ENCODE measurements at regions not wholly inside any gene's neighbourhood (a gene's known extent, or its start where the extent isn't known, plus 50 kb on each side); places are given as distances from the start of the nearest gene placed in this dataset.

DNA sequence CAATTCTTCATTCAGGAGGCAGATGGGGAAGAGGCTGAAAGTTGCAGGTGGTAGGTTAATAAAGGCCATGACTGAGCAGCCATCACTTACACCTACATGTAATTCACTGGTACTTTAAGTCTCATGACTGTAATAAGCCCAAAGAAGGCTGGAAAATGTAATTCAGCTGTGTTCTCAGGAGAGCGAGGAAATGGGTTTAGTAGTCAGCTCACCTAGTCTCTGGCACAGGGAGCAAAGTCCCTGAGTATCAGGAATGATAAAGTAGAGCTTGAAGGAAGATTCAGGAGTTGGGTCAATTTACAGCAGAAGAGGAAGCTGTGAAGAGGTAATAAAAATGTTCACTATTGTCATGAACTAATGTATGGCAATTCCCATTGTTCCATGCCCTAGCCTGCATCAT lies 393.4 kb upstream of the KAZN start:
- no peak overlapping the region for H3K4me3 Mint-ChIP-seq
- ChIA-PET CTCF (no interaction called here), POLR2A (no interaction called here)
- TF ChIP-seq, protein P1, sequence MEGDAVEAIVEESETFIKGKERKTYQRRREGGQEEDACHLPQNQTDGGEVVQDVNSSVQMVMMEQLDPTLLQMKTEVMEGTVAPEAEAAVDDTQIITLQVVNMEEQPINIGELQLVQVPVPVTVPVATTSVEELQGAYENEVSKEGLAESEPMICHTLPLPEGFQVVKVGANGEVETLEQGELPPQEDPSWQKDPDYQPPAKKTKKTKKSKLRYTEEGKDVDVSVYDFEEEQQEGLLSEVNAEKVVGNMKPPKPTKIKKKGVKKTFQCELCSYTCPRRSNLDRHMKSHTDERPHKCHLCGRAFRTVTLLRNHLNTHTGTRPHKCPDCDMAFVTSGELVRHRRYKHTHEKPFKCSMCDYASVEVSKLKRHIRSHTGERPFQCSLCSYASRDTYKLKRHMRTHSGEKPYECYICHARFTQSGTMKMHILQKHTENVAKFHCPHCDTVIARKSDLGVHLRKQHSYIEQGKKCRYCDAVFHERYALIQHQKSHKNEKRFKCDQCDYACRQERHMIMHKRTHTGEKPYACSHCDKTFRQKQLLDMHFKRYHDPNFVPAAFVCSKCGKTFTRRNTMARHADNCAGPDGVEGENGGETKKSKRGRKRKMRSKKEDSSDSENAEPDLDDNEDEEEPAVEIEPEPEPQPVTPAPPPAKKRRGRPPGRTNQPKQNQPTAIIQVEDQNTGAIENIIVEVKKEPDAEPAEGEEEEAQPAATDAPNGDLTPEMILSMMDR (IDR thresholded peaks at IDR 0.05), result no peak
- TF ChIP-seq EZH2 (IDR thresholded peaks at IDR 0.05; ENCODE audit: borderline replicate concordance, insufficient read depth, low read depth, low read length, poor library complexity, severe bottlenecking), result no peak
- no peaks in the 10 kb centered on the region for H3K4me1 Mint-ChIP-seq
- Histone ChIP-seq H3K4me3 (ENCODE audit: control extremely low read depth in 1 of 5, extremely low read depth in 1 of 5, insufficient read depth in 1 of 5, low read depth in 2 of 5, low read length in 4 of 5) (no peak overlapping the region), H3K4me1 (ENCODE audit: control insufficient read depth in 2 of 2, insufficient read depth in 2 of 2, low read length in 2 of 2) (no peaks in the 10 kb centered on the region), H3K36me3 (replicated peaks in 1 of 2; ENCODE audit: control extremely low read depth in 1 of 2, control insufficient read depth in 1 of 2, extremely low read depth in 1 of 2, insufficient read depth in 2 of 2, low read length in 1 of 2) (no peaks in the 10 kb centered on the region), H3K4me2 (replicated peaks; ENCODE audit: low read depth, low read length, poor library complexity, severe bottlenecking) (no peak overlapping the region), H3K9ac (ENCODE audit: low read length) (no peak overlapping the region), H3K27ac (ENCODE audit: low read length in 2 of 2) (no peak overlapping the region), H2AFZ (ENCODE audit: insufficient read depth, low read depth, low read length, poor library complexity, severe bottlenecking) (no peak overlapping the region), H3K79me2 (ENCODE audit: control insufficient read depth, insufficient read depth, low read length) (no peaks in the 10 kb centered on the region), H4K20me1 (ENCODE audit: control insufficient read depth, insufficient read depth, low read length, poor library complexity, severe bottlenecking) (no peaks in the 10 kb centered on the region), H3K9me3 (ENCODE audit: control extremely low read depth in 1 of 3, control insufficient read depth in 2 of 3, insufficient read depth in 1 of 3, low read length in 2 of 3) (peaks cover 0 to 3% (median 0%) of the 10 kb centered on the region in 3 donors), H3K27me3 (replicated peaks in 1 of 4; ENCODE audit: control extremely low read depth in 1 of 4, control insufficient read depth in 3 of 4, insufficient read depth in 4 of 4, low read length in 3 of 4) (no peaks in the 10 kb centered on the region)
- DNase-seq (no peak), ATAC-seq (ENCODE audit: low read depth) (no peak)
- H3K9me3 Mint-ChIP-seq (ENCODE audit: insufficient read depth), result no peaks in the 10 kb centered on the region
- intact Hi-C loops (cut with micrococcal nuclease), result no loop called here
- H3K27ac Mint-ChIP-seq, result no peak overlapping the region
- H3K27me3 Mint-ChIP-seq, result peaks cover 8% of the 10 kb centered on the region
- WGBS (ENCODE audit: insufficient coverage), result 100% methylated on average over 1 of the region's 1 CpG

- H2AFZ ChIP-seq (ENCODE audit: insufficient read depth, low read depth, low read length, poor library complexity, severe bottlenecking), result no peak overlapping the region
- no peak for DNase-seq
- no peak overlapping the region for H3K4me2 ChIP-seq (replicated peaks; ENCODE audit: low read depth, low read length, poor library complexity, severe bottlenecking)
- ATAC-seq (ENCODE audit: low read depth), result no peak
- no peaks in the 10 kb centered on the region for H3K4me1 ChIP-seq (ENCODE audit: control insufficient read depth in 2 of 2, insufficient read depth in 2 of 2, low read length in 2 of 2)
- Mint-ChIP-seq H3K27ac (no peak overlapping the region), H3K4me1 (no peaks in the 10 kb centered on the region), H3K9me3 (ENCODE audit: insufficient read depth) (peaks cover 3% of the 10 kb centered on the region), H3K4me3 (no peak overlapping the region), H3K27me3 (peaks cover 8% of the 10 kb centered on the region)
- no peaks in the 10 kb centered on the region for H3K79me2 ChIP-seq (ENCODE audit: control insufficient read depth, insufficient read depth, low read length)
- no peak overlapping the region for H3K9ac ChIP-seq (ENCODE audit: low read length)
- ChIA-PET POLR2A (no interaction called here), CTCF (no interaction called here)
- H3K4me3 ChIP-seq (ENCODE audit: control extremely low read depth in 1 of 5, extremely low read depth in 1 of 5, insufficient read depth in 1 of 5, low read depth in 2 of 5, low read length in 4 of 5), result no peak overlapping the region
- peaks cover 2 to 7% (median 3%) of the 10 kb centered on the region in 3 donors for H3K9me3 ChIP-seq (ENCODE audit: control extremely low read depth in 1 of 3, control insufficient read depth in 2 of 3, insufficient read depth in 1 of 3, low read length in 2 of 3)
- TF ChIP-seq, protein P1 (IDR thresholded peaks at IDR 0.05), result no peak
- no peak for TF ChIP-seq EZH2 (IDR thresholded peaks at IDR 0.05; ENCODE audit: borderline replicate concordance, insufficient read depth, low read depth, low read length, poor library complexity, severe bottlenecking)
- H3K27ac ChIP-seq (ENCODE audit: low read length in 2 of 2), result no peak overlapping the region
- H3K27me3 ChIP-seq (replicated peaks in 1 of 4; ENCODE audit: control extremely low read depth in 1 of 4, control insufficient read depth in 3 of 4, insufficient read depth in 4 of 4, low read length in 3 of 4), result no peaks in the 10 kb centered on the region
- no peaks in the 10 kb centered on the region for H3K36me3 ChIP-seq (replicated peaks in 1 of 2; ENCODE audit: control extremely low read depth in 1 of 2, control insufficient read depth in 1 of 2, extremely low read depth in 1 of 2, insufficient read depth in 2 of 2, low read length in 1 of 2)
- no peaks in the 10 kb centered on the region for H4K20me1 ChIP-seq (ENCODE audit: control insufficient read depth, insufficient read depth, low read length, poor library complexity, severe bottlenecking)
- intact Hi-C loops (cut with micrococcal nuclease), result no loop called here
These were observed 383.3 kb upstream of the KAZN start for GRCh38 chr1:14215151-14215550.

Data from B cell (primary cell).